ENCODE measurements at regions not wholly inside any gene's neighbourhood (a gene's known extent, or its start where the extent isn't known, plus 50 kb on each side); places are given as distances from the start of the nearest gene placed in this dataset.

DNA sequence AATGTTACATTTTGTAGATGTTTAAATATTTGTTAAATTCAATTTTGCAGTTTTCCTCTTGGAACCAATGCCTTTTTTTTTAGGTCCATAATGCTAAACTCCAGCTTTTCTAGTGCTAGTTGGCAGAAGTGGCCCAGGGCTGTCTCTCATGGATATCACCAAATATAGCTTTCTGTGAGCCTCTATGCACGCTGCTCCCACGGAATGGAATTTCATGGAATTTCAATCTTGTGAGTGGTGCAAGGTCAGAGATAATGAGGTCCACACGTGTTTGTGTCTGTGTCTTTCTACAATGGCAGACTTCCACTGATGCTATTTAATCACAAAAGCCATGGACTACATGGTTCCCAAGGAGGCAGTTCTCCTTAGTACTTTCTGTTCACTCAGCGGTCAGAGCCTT lies 191.5 kb upstream of the PARD3B start:
- no peak for DNase-seq (ENCODE audit: low read depth in 2 of 3, low spot score in 1 of 3)

DNA sequence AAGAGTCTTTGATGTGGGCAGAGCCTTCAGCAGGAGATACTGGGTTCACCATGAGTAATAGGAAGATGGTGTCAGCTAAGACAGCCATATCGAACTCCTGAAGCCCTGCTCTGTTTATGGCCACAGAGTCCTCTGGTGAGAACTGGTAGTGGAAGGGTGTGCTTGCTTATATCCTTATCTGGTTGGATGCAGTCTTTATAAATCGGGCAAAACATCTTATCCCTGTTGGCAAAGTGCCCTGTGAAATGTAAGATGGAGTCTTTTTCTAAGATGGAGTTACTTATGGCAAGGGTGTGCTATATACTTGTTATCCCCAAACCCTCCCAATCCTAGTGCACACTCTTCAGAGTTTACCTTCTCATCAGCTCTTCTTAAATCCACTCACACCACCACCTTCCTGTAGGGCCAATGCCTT lies 190.8 kb upstream of the PARD3B start:
- no peak for DNase-seq (ENCODE audit: low read depth in 2 of 3, low spot score in 1 of 3)

GRCh38 chr2:204355688-204356087 lies 189.6 kb upstream of the PARD3B start:
- DNase-seq (ENCODE audit: low read depth in 2 of 3, low spot score in 1 of 3), result no peak

- no peak for DNase-seq (ENCODE audit: low read depth in 2 of 3, low spot score in 1 of 3)
Measured at GRCh38 chr2:204356151-204356641, 189.1 kb upstream of the PARD3B start.

- no peak for DNase-seq (ENCODE audit: low read depth in 2 of 3, low spot score in 1 of 3)
Measured at GRCh38 chr2:204357286-204357685, 188.0 kb upstream of the PARD3B start.

DNA sequence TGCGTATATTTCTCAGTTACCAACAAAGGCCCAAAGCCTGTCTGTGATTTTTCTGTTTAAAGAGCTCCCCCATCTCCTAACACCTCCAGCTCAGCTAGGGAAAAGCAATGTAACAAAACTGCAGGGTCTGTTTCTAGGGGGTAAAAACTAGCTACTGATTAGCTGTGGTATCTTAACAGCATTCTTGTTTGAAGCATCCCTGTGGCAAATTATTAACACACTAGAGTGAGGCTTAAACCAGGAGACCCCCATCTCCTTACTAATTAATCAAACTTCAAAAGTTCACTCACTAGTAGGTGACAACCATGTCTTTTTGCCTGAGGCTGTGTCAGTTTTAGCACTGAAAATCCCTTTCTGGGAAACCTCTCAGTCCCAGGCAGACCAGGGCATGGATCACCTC lies 186.2 kb upstream of the PARD3B start:
- DNase-seq (ENCODE audit: low read depth in 2 of 3, low spot score in 1 of 3), result no peak

GRCh38 chr2:204360218-204361007 lies 184.9 kb upstream of the PARD3B start:
- DNase-seq (ENCODE audit: low read depth in 2 of 3, low spot score in 1 of 3), result no peak

GRCh38 chr2:204361738-204362137 lies 183.5 kb upstream of the PARD3B start:
- no peak for DNase-seq (ENCODE audit: low read depth in 2 of 3, low spot score in 1 of 3)

GRCh38 chr2:204362581-204362980 lies 182.7 kb upstream of the PARD3B start:
- no peak for DNase-seq (ENCODE audit: low read depth in 2 of 3, low spot score in 1 of 3)

GRCh38 chr2:204363513-204363912 lies 181.8 kb upstream of the PARD3B start:
- no peak for DNase-seq (ENCODE audit: low read depth in 2 of 3, low spot score in 1 of 3)

DNA sequence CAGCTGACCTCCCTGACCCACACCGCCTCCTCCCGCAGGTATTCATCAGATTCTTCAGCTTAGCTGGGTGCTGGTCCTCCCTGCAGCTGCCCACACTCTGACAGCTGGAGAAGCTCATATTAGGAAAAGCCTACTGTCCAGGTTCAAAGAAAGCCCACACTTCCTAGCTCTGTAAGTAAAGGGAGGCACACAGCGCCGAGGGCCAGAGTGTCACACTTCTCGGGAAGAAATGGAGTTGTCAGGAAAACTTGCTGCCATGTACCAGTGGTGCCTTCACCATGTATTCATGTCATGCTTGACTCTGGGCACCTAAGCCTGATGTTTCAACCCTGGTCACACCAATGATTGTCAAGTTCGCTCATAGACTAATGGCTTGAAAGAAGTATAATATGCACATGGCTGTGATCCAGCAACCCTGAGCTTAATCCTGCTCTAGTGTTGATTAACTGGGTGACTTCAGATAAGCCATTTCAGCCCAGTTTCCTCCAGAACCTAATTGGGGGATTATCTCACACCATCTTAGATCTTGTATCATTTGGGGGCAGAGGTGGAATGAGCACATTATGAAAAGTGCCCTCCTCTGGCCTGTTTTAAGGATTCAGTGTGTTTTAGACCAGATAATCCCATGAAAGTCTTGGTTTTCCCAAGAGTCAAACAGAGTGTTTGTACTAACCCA lies 180.3 kb upstream of the PARD3B start:
- no peak for DNase-seq (ENCODE audit: low read depth in 2 of 3, low spot score in 1 of 3)

DNA sequence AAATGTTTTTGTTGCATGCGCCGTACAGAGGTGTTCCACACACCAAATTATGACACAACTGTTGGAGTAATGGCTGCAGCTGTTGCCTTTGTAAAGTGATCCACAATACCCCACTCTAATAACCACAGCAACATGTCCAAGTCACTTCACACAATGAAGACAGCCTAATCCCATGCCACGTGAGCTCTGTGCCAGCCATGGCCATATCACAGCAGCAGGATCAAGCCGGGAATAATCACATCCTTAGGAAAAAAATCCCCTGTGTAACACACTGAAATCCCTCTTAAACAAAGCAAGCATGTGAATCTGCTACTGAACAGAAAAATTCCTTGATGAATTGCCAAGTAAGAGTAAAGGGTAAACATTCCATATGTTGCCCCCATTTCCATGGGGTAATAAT lies 179.5 kb upstream of the PARD3B start:
- DNase-seq (ENCODE audit: low read depth in 2 of 3, low spot score in 1 of 3), result no peak

DNA sequence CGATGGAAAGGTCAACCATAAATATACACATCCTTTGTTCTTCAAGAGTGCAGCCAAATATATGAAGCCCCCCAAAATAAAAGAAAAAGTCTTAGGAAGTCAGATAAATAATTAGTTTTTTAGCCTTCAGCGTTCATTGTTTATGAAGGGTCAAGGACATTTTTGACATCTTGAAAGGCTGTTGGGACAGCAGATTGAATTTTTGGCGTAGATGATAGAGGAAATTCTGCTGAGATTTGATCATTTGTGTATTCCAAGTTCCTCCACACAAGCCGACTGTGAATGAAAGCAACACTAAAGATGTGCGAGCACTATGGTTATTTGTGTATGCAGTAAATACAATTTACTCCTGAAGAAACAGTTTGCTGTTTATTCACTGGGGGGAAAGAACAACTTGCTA lies 177.8 kb upstream of the PARD3B start:
- DNase-seq (ENCODE audit: low read depth in 2 of 3, low spot score in 1 of 3), result no peak

GRCh38 chr2:204370172-204370718 lies 175.0 kb upstream of the PARD3B start:
- DNase-seq (ENCODE audit: low read depth in 2 of 3, low spot score in 1 of 3), result no peak

- DNase-seq (ENCODE audit: low read depth in 2 of 3, low spot score in 1 of 3), result no peak
Measured at GRCh38 chr2:204373942-204374341, 171.3 kb upstream of the PARD3B start.

DNA sequence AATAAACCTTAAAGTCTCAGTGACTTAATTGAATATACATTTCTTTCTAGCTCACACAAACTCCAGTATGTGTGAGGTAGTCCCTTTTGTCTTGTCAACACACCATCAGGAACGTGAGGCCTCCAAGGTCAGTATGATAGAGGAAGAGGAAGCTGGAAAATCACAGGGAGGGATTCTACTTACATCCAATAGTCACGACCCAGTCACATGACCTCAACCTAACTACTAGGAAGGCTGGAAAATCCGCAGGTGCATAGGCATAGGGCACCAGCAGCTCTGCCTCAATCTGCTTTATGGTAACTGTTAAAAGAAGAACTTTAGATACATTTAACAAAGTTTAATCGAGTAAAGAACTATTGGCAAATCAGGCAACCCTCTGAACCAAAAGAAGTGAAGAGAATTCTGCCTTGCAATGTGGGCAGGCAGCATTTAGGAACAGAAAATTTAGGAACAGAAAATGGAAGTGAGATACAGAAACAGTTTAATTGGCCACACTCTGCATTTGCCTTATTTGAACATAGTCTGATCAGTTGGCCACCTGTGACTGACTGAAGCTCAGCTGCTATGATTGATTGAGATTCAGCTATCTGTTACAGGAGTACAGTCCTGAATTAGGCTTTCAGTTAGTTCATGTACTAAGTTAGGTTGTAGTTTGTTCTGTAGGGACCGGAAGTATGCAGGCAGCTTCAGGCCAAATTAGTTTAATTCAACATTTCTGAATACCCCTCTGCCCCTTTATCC lies 165.0 kb upstream of the PARD3B start:
- DNase-seq (ENCODE audit: low read depth in 2 of 3, low spot score in 1 of 3), result no peak

GRCh38 chr2:204386668-204387067 lies 158.6 kb upstream of the PARD3B start:
- no peak for DNase-seq (ENCODE audit: low read depth in 2 of 3, low spot score in 1 of 3)

DNA sequence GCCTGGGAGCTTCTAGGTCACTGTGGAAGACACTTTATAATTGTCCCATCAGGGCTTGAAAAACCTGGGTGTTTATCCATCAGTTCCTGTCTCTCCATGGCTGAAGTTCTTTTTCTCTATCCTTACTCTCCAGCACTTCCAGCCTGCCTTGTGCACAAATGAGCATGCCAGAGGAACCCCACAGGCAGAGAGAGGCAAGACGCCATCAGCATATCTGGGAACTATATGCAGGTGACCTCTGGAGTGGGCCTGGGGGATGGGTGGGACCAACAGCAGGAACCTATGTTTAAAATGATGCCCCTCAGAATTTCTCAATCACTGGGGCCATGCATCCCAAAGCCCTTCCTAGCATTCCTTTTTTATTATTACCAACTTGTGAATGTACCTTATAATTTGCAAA lies 156.2 kb upstream of the PARD3B start:
- DNase-seq (ENCODE audit: low read depth in 2 of 3, low spot score in 1 of 3), result no peak

GRCh38 chr2:204389856-204390255 lies 155.4 kb upstream of the PARD3B start:
- DNase-seq (ENCODE audit: low read depth in 2 of 3, low spot score in 1 of 3), result no peak

- no peak for DNase-seq (ENCODE audit: low read depth in 2 of 3, low spot score in 1 of 3)
Measured at GRCh38 chr2:204395539-204395938, 149.7 kb upstream of the PARD3B start.

GRCh38 chr2:204401114-204401513 lies 144.2 kb upstream of the PARD3B start:
- DNase-seq (ENCODE audit: low read depth in 2 of 3, low spot score in 1 of 3), result no peak
